AML-193 (cell line): ENCODE measurements at regions not wholly inside any gene's neighbourhood (a gene's known extent, or its start where the extent isn't known, plus 50 kb on each side); places are given as distances from the start of the nearest gene placed in this dataset.
"Not testable (repeated sequence)": the region's sequence is repeated elsewhere in the genome, so short reads cannot be mapped to it uniquely, and the experiment has no call there.

Source experiments
- DNase-seq, 2 experiments: peaks; one replicate each; lab custom pipeline; 2025; lab: John Stamatoyannopoulos, UW

DNA sequence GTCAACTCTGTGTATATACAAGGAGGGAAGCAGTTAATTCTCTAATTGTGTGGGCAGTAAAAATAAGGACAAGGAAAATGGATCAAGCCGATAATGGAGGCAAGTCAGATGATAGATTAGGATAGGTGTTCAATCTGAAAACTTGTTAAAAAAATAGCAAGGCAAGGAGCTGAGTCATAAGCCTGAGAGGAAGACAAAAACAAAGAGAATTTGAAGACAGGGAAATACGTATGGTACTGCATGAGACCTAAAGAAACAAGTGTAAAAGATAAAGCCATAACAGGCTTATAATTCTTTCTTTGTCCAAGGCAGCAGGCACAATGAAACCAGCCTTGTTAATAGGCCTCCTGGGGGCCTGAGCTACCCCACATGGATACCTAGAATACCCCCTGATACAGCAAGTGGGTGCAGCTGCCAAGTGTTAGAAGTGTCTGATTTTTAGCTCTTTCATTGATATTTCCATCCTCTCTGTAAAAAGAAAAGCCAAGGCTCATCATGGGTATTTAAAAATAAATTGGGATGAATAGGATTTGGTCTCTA, 1570.6 kb upstream of the LRRTM3 start:
- no peak for DNase-seq

DNA sequence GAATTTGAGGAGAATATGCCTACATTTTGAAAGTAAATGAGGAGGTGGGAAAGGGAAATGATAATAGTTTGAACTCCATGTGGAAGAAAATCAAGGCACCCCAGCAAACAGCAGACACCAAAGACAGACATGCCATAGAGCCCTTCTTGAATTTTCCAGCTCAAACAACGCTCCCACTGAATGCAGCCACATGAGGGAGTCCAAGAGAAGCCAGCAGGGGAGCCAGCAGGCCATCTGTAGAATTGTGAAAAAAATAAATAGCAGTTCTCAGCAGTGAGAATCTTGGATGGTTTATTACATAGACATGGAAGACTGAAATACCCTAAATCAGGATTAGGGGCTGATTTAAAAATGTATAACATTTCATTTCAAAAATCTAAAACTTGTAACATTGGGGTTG, 1567.3 kb upstream of the LRRTM3 start:
- DNase-seq, result no peak

DNA sequence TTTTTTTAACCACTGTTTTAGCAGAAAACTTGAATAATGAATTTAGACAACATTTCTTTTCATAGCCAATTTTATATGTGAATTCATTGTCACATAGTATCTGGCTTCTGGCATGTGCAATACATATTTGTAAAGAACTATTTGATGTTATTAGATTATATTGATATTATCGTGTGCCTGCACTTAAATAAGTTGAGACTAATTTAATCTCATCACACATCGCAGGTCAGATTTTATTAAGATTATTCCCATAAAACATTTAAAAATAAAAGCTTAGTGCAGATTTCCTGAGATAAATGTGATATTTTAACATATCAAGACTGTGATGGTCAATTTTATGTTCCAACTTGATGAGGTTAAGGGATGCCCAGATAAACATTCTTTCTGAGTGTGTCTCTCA, 1565.3 kb upstream of the LRRTM3 start:
- DNase-seq, result no peak

DNA sequence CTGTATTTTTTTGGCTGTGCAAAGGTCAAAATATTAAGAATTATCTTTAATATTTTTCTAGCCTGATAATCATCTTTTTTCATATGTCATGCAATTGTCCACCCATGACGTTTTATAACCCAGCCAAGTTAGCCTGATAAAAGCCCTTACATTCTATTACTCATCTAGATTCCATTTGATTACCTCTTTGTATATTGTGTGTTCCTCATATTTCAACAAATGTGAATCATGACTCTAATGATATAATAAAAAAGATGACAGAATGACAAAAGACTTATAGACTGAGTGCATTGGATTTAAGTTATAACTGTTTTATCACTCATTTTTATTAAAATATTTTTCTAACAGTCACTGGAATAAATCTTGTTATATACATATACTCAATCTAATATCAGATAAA, 1560.0 kb upstream of the LRRTM3 start:
- no peak for DNase-seq

DNA sequence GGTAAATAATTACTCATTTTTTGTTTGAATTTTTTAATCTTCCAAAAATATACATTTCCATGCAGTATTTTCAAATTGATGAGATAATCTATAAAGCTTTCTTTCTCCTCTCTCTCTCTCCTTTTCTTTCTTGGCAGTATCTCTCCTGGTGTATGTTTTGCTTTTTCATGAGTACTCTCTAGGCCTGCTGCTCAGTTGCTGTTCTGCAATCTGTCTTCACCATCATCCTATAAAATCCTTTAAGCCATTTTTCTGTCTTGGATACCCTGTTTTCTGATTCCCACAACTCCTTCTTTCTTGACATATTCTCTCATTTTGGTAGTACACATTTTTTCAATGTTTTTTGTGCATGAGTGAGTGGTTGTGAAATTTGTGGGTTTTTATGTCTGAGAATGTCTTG, 1558.1 kb upstream of the LRRTM3 start:
- DNase-seq, result no peak

DNA sequence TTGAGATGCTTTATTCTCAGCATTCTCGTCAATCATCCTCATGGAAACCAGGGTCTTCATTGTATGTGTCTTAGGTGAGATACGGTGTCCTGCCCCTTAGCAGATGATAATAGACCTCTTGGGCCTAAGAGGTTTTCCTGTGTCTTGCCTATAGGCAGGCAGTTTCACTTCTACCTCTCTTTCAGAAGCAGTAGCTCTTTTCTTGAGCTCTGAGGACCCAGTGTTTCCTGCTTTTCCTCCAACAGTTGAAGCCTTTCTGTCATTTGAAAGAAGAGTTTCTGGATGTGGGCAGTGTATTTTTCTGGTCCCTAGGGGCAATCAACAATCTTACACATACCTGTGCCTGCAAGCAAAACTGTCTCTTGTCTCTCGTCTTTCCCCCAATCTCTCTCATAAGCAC, 1550.3 kb upstream of the LRRTM3 start:
- no peak for DNase-seq

DNA sequence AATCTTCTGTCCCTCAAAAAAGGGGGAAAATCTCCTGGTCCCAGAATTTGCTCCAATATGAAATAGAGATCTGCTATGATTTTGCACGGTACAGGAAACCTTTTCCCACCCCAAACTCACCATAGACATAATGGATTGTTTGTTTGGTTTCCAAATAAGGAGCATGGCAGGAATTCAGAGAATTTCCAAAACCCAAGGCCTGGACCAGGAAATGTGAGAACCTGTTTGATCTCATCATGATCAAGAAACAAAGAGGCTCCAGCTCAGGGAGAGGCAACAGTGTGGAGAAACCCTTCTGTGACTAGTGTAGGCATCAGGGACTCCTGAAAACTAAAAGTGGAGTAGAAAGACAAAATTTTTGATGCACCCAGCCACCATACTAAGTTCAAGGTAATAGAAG, 1548.1 kb upstream of the LRRTM3 start:
- DNase-seq, result no peak

DNA sequence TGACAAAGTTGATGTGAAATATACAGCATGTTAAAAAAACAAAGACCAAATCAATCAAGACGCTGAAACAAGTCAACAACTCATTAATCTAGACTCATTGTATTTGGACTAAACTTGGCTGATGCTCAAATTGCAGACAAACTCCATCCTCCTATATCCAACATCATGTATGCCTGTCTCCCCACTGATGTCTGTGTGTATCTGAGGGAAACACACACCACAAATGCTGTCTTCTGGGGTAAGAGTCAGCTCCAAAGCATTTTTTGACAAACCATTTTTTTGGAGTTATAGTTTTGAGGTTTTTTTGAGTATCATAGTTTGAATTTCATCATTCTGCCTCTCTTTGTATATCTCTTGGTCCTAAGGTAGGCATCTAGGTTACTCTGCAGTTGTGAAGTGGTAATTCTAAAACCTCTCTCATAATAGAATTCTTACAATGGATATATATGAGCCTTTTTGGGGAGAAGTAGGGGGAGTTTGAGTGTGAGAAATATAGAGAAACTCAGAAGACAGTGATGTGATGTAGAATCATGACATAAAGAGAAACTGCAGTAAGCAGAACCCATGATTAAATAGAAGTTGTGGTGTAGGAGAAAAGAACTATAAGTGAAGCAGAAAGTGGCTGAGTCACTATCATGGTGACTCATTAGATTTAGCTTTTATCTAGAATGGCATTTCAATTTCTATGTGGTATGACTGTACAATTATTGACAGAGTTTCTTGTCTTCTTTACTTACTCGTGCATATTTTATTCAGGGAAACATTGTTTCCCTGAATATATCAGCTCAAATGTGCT, 1531.1 kb upstream of the LRRTM3 start:
- no peak for DNase-seq

DNA sequence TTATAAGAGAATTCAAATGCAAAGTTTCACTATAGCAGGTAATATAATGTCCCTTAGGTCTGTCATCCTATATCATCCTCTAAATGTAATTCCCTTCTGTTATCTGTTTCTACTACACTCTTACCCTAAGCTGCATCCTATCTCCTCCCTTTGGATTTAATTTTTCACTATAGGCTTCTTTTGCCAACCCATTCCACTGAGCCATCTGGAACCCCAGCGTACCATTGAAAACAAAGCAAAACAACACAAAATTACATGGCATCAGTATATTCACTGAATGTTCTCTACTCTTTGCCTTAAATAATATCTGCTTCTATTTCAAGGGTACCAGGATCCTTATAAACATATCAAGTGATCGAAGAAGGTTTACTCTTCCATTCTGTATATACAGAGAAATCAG, 1530.2 kb upstream of the LRRTM3 start:
- DNase-seq, result no peak

DNA sequence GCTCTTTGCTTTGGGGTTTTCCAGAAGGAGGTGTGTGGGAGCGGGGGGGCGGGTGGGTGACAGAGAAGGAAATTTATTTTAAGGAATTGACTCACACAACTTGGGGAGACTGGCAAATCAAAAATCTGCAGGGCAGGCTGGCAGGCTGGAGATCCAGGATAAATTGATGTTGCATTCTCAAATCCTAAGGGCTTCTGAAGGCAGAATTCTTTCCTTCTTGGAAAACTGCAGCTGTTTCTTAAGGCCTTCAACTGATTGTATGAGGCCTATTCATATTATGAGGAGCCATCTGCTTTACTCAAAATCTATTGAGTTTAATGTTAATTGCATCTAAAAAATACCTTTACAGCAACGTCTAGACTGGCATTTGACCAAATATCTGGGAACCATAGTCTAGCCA, 1528.8 kb upstream of the LRRTM3 start:
- no peak for DNase-seq

DNA sequence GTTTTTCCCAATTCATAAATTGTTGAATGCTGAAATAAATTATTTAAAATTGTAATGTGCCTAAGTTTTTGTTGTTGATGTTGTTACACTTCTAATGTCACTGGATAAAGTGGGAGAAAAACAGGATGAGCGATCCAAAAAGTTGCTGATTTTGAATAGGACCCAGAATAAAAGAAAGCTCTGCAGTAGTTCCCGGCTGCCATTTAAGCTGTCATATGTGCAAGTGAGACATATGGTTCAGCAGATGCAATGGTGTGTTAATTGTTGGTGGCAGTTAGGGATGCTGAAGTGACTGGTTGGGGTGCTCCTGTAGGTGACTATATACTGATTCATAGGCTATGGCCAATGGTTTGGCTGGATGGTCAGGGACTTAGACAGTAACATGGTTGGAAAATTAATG, 1517.4 kb upstream of the LRRTM3 start:
- DNase-seq, result no peak

DNA sequence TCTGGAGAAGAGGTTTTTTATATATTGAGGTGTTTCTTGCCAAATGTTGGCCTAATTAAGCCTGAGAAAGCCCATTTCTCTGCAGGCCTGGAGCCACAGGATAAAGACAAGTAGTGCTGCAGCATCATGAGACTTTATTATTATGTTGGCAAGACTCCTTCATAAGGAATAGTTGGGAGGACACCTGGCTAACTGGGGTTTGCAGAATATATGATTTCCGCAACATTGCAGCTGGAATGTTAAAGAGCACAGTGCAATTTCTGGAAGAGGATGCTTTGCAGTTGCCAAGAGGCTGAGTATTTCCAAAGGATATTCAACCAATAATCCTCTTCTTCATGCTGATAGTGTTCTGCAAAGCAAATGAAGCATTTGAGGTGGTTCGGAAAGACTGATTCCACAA, 1512.8 kb upstream of the LRRTM3 start:
- DNase-seq, result no peak

DNA sequence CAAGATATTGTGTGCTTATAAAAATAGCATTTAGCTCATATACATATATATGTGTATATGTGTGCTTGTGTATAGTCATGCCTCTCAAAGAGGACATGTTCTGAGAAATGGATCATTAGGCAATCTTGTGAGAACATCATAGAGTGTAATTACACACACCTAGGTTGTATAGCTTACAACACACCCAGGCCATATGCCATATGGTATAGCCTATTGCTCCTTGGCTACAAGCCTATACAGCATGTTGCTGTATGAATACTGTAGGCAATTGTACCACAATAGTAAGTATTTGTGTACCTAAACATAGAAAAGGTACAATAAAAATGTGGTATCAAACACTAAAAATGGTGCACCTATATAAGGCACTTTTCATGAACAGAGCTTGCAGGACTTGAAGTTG, 1510.5 kb upstream of the LRRTM3 start:
- DNase-seq, result no peak

DNA sequence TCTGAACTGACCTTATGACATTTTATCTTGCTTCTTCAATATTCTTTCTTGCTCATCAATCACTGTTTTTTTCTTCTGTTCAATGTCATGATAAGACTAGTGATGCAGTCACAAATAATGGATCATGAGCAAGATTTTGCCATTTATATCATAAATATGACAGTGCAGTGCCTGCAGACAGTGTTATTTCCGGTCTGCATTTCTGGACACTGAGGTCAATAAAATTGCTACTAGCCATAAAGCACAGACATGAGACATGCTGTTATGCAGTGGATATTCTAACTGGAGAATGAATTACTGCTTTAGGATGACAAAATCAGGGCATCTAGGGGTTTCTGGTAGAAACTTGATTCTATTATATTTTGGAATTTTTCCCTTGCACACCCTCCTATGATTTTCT, 1509.7 kb upstream of the LRRTM3 start:
- DNase-seq, result no peak

DNA sequence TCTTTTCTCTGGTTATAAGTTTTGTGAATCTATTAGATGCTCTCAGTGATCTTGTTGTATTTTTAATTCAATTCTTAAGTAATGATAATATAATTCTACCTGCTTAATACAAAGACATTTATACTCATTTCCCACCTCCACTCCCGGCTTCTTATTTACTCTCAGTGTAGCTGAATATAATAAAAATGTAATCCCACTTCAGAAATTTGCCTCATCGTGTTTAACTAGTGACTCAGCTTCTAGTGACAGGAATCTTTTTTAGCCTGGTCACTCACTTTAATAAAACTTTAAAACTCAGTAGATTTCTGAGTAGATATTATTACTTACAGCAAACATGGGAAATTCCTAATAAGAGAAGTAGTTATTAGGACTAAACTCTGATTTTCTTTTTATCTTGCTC, 1506.2 kb upstream of the LRRTM3 start:
- no peak for DNase-seq

DNA sequence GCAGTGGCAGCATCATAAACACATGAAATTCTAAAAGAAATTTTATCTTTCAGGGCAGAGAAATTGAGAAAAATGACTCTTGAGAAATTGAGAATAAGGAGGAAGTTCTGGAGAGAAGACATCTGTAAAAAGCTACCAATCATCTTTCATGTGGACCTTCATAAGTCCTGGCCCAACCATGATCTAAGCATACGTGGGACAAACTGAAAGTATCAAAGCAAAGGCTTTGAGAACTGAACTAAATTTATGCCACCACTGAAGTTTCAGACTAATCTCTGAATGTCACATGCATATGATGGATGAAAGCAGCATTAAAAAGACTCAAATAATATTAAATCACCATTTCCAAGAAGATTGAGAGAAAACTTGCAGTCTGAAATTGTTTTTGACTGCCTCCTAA, 1502.8 kb upstream of the LRRTM3 start:
- no peak for DNase-seq

DNA sequence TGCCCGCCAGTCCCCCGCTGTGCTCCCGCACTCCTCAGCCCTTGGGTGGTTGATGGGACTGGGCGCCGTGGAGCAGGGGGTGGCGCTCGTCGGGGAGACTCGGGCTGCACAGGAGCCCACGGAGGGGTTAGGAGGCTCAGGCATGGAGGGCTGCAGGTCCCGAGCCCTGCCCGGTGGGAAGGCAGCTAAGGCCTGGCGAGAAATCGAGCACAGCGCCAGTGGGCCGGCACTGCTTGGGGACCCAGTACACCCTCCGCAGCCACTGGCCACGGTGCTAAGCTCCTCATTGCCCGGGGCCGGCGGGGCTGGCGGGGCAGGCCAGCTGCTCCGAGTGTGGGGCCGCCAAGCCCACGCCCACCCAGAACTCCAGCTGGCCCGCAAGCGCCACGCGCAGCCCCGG, 1496.5 kb upstream of the LRRTM3 start:
- DNase-seq, result not testable (repeated sequence)

DNA sequence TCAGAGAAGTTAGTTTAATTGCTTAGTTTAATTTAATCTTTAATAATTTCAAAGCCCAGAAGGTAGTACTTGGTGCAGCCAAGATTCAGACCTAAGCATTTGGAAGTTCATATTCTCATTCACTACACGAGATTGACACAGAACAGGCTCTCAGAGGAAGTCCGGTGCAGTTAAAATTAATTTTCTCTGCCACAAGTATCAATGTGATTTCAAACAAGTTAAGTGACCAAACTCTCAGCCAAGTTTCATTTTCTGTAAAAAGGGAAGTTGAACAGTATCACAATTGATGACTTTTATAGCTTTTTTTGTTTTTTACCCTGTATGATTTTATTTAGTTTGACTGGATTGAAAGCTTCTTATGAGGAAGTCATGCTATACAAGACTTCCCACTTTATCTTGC, 1494.9 kb upstream of the LRRTM3 start:
- DNase-seq, result no peak

DNA sequence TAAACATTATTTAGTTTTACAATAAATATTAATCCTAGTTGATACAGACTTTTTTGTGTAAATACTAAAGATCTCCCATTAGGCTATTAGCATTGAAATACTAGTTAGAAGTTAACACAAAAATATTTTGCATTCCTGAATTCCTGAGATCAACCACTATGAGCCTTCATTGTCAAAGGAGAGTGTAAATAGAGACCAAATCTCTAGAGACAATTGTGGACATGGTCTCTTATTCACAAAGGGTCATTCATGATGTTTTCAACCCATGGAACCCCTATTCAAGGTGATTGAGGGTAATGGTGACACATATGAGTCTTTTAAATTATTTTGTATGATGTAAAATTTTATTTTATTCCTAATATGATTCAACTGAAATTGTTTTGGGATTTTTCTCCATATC, 1454.8 kb upstream of the LRRTM3 start:
- DNase-seq, result no peak

DNA sequence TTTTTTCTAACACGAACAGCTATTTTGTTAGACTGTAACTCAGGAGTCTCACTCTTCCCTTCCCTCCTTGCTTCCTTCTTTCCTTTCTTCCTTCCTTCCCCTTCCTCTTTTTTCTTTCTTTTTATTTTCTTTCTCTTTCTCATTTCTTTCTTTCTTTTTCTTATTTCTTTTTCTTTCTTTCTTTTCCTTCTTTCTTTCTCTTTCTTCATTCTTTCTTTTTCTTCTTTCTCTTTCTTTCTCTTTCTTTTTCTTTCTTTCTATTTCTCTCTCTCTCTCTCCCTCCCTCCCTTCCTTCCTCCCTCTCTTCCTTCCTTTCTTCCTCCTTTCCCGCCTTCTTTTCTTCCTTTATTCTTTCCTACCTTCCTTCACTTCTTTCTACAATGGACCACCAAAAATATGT, 1443.0 kb upstream of the LRRTM3 start:
- no peak for DNase-seq

DNA sequence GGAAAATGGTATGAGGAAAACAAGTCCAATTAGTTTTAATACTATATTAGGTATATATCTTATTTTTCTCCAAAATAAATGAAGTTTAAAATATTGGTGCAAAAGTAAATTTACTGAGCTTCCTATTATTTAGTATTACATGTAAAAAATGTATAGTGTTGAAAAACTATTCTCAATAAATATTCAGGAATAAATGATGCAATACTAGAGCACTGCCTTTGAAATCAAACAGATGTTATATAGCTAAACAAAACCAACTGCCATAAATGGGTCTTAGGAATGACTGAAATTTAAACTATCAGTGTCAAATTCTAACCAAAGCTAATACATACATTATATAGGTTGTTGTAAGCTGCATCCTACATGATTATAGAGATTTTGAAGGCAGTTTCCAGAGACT, 1434.0 kb upstream of the LRRTM3 start:
- no peak for DNase-seq

DNA sequence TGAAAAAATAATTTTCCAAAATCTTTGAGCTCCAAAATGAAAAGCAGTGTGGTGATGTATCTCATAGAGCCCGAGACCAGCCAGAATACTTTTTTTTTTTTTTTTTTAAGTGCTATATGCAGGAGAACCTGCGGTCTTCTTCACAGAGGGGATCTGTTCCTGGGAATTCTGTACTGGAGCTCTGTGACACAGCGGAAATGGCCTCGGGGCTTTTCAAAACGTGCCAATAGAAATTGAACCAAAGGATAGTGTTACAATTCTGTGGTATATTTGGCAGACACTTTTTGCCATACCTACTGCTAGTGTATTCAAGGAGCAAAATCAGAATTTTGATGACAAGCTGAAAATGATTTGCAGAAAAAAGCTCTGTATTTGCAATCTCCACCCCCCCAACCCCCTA, 1429.3 kb upstream of the LRRTM3 start:
- no peak for DNase-seq

DNA sequence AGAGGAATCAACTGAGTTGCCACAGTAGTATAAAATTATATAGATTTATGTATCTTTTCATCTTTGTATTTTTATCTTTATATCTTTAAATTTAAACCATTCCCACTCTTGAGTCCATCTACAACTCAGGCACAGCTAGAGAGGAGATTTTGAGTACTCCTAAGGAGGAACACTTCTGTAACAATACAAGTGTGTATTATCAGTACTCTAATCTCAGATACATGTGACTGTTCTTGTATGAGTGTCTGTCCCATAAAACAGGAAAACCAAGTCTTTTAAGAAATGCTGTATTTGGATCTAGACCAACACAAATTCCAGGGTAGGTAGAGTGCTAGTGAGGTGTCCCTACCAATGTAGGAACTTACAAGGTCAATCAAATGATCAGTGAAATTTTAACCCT, 1428.0 kb upstream of the LRRTM3 start:
- DNase-seq, result no peak

DNA sequence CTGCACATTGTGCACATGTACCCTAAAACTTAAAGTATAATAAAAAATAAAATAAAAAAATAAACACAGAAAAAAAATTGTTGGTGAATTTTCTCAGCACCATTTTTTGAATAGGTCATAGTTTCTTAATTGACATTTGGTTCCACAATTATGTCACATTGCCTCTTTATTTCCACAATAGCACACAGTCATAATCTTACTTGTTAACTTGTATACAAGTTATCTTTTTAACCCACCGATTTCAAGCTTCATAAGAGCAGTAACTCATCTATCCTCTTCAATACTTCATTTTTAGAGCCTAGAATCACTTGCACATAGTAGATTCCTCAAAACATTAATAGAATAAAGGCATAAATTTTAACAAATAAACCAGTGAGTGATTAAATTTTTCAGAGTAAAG, 1425.1 kb upstream of the LRRTM3 start:
- DNase-seq, result no peak
